Smooth muscle cell (in vitro differentiated cells): ENCODE measurements at regions not wholly inside any gene's neighbourhood (a gene's known extent, or its start where the extent isn't known, plus 50 kb on each side); places are given as distances from the start of the nearest gene placed in this dataset.
A peak's percentile ranks its signal among the peaks of the same experiment; 100 is the strongest.

Experiments used
- DNase-seq: peaks from one replicate; lab custom pipeline; 2025; ENCODE audit not compliant: unreplicated experiment; lab: John Stamatoyannopoulos, UW
- H2AFZ ChIP-seq: fragments of 200-600 bp; sonication (generic); 2 replicates; pipeline ENCODE4 v1.6.0; 2016; ENCODE audit warnings: antibody characterized with exemption, low read depth, mild to moderate bottlenecking
- H3F3A ChIP-seq: fragments of 200-600 bp; sonication (generic); 2 replicates; pipeline ENCODE4 v1.6.0; 2017; ENCODE audit warnings: antibody characterized with exemption, low read depth
- H3K27ac ChIP-seq: fragments of 200-600 bp; sonication (generic); 2 replicates; pipeline ENCODE4 v1.5.1; 2016; ENCODE audit warnings: low read depth, mild to moderate bottlenecking
- H3K27me3 ChIP-seq: fragments of 200-600 bp; sonication (generic); 2 replicates; pipeline ENCODE4 v1.6.1; 2016; ENCODE audit warnings: low read depth, mild to moderate bottlenecking
- H3K36me3 ChIP-seq: fragments of 200-600 bp; sonication (generic); 2 replicates; pipeline ENCODE4 v1.5.1; 2016; ENCODE audit warnings: low read depth
- H3K4me1 ChIP-seq: fragments of 200-600 bp; sonication (generic); 2 replicates; pipeline ENCODE4 v1.5.1; 2016; ENCODE audit warnings: low read depth
- H3K4me2 ChIP-seq: fragments of 200-600 bp; sonication (generic); 2 replicates; pipeline ENCODE4 v1.6.0; 2016; ENCODE audit warnings: mild to moderate bottlenecking
- H3K4me3 ChIP-seq: fragments of 200-600 bp; sonication (generic); 2 replicates; pipeline ENCODE4 v1.5.1; 2016; ENCODE audit warnings: mild to moderate bottlenecking
- H3K79me2 ChIP-seq: fragments of 200-600 bp; sonication (generic); 2 replicates; pipeline ENCODE4 v1.6.0; 2016; ENCODE audit warnings: low read depth, mild to moderate bottlenecking
- H3K9ac ChIP-seq: fragments of 200-600 bp; sonication (generic); 2 replicates; pipeline ENCODE4 v1.6.0; 2016; ENCODE audit warnings: low read depth
- H3K9me3 ChIP-seq: fragments of 200-600 bp; sonication (generic); replicated peaks from 2 replicates; pipeline ENCODE4 v1.5.1; 2016; ENCODE audit warnings: low read depth
- H4K20me1 ChIP-seq: fragments of 200-600 bp; sonication (generic); 2 replicates; pipeline ENCODE4 v1.6.0; 2016; ENCODE audit warnings: low read depth
- CTCF ChIP-seq: fragments of 200-600 bp; sonication (generic); IDR thresholded peaks from 2 replicates; pipeline ENCODE4 v1.5.1; 2017; ENCODE audit warnings: borderline replicate concordance, mild to moderate bottlenecking, antibody characterized with exemption; ENCODE audit not compliant: insufficient read depth, poor library complexity, severe bottlenecking
- WGBS: methylation state at CpG from one replicate; pipeline ENCODE4 v1.1.7; 2016; ENCODE audit warnings: low lambda C conversion rate; 5-methylcytosine and 5-hydroxymethylcytosine counted together

GRCh38 chr9:129436751-129437625 is 183.9 kb downstream of the C9orf50 start:
- Histone ChIP-seq H3K27ac (no peak overlapping the region), H3K4me3 (peak overlapping the region; percentile 53), H3K36me3 (no peaks in the 10 kb centered on the region), H4K20me1 (no peaks in the 10 kb centered on the region), H2AFZ (peak overlapping the region; percentile 76), H3K9ac (peak overlapping the region; percentile 23), H3K4me2 (peak overlapping the region; percentile 85), H3K9me3 (no peaks in the 10 kb centered on the region), H3K27me3 (no peaks in the 10 kb centered on the region), H3F3A (peaks cover 4% of the 10 kb centered on the region), H3K79me2 (no peaks in the 10 kb centered on the region), H3K4me1 (peaks cover 16% of the 10 kb centered on the region)
- peak; percentile 38 for DNase-seq
- 16% methylated on average over 78 of the region's 78 CpGs for WGBS
- TF ChIP-seq CTCF: no peak

GRCh38 chr9:129435988-129436717 is 184.7 kb downstream of the C9orf50 start:
- no peak overlapping the region for H3K4me3 ChIP-seq
- no peaks in the 10 kb centered on the region for H4K20me1 ChIP-seq
- WGBS: 42% methylated on average over 27 of the region's 30 CpGs

GRCh38 chr9:129435291-129435690 is 185.6 kb downstream of the C9orf50 start:
- H3K79me2 ChIP-seq: no peaks in the 10 kb centered on the region
- peaks cover 16% of the 10 kb centered on the region for H3K4me1 ChIP-seq
- no peaks in the 10 kb centered on the region for H3K36me3 ChIP-seq
- WGBS: 80% methylated on average over 12 of the region's 12 CpGs
- no peak overlapping the region for H3K9ac ChIP-seq
- no peak overlapping the region for H3K4me3 ChIP-seq
- no peak overlapping the region for H3K4me2 ChIP-seq
- peaks cover 4% of the 10 kb centered on the region for H3F3A ChIP-seq
- TF ChIP-seq CTCF: no peak
- DNase-seq: no peak
- H4K20me1 ChIP-seq: no peaks in the 10 kb centered on the region
- no peaks in the 10 kb centered on the region for H3K27me3 ChIP-seq
- H3K27ac ChIP-seq: no peak overlapping the region
- no peak overlapping the region for H2AFZ ChIP-seq
- no peaks in the 10 kb centered on the region for H3K9me3 ChIP-seq

More at GRCh38 chr9:129435988-129436717, 184.7 kb downstream of the C9orf50 start:
- Histone ChIP-seq H3K9ac (no peak overlapping the region), H3K4me2 (peak overlapping the region; percentile 85), H2AFZ (no peak overlapping the region), H3K79me2 (no peaks in the 10 kb centered on the region), H3K4me1 (peaks cover 16% of the 10 kb centered on the region), H3K9me3 (no peaks in the 10 kb centered on the region), H3K36me3 (no peaks in the 10 kb centered on the region), H3F3A (peaks cover 4% of the 10 kb centered on the region), H3K27me3 (no peaks in the 10 kb centered on the region), H3K27ac (no peak overlapping the region)
- TF ChIP-seq CTCF: no peak
- DNase-seq: no peak
